Breast epithelium (tissue), 4 donors: ENCODE measurements at regions not wholly inside any gene's neighbourhood (a gene's known extent, or its start where the extent isn't known, plus 50 kb on each side); places are given as distances from the start of the nearest gene placed in this dataset.

Source experiments
- DNase-seq, 2 donors: peaks; one replicate each; pipeline ENCODE4 v3.0.0-alpha.2; 2019; ENCODE audit warnings: low spot score in 2 of 2
- H3K27ac ChIP-seq, 2 donors: fragments of 200-600 bp; sonication (generic) in 1 of 2; one replicate each; pipeline ENCODE4 v1.5.1; 2016 to 2019; ENCODE audit warnings: mild to moderate bottlenecking in 1 of 2
- H3K27me3 ChIP-seq, 2 donors: fragments of 200-600 bp; sonication (generic) in 1 of 2; one replicate each; pipeline versions ENCODE4 v1.5.1 to v1.6.0; 2017 to 2019; ENCODE audit warnings: control low read depth in 1 of 2, mild to moderate bottlenecking in 1 of 2
- H3K36me3 ChIP-seq: fragments of 200-600 bp; one replicate; pipeline ENCODE4 v1.5.1; 2019
- H3K4me1 ChIP-seq, 2 donors: fragments of 200-600 bp; sonication (generic); one replicate each; pipeline ENCODE4 v1.5.1; 2016 to 2019; ENCODE audit warnings: control low read depth in 1 of 2
- H3K4me3 ChIP-seq, 3 donors: fragments of 200-600 bp; sonication (generic); 1 replicate in 2 of 3; 2 replicates in 1 of 3; pipeline ENCODE4 v1.5.1; 2016 to 2019; ENCODE audit warnings: mild to moderate bottlenecking in 3 of 3, moderate library complexity in 2 of 3
- H3K9me3 ChIP-seq, 2 donors: fragments of 200-600 bp; sonication (generic) in 1 of 2; one replicate each; pipeline ENCODE4 v1.5.1; 2016 to 2019; ENCODE audit warnings: control low read depth in 1 of 2
- POLR2A ChIP-seq: fragments of 450-650 bp; IDR thresholded peaks from one replicate; pipeline ENCODE4 v1.6.1; 2016; ENCODE audit warnings: antibody characterized with exemption, mild to moderate bottlenecking, moderate library complexity
- POLR2AphosphoS5 ChIP-seq, 3 donors: sonication (generic); formaldehyde crosslinking; IDR thresholded peaks; one replicate each; pipeline ENCODE4 v1.6.1; 2017; ENCODE audit warnings: antibody characterized with exemption in 3 of 3
- intact Hi-C: fragments of 100-400 bp; cut with DNase I; formaldehyde crosslinking; loops from one replicate; pipeline ENCODE4 v1.15.1; 2023; ENCODE audit warnings: low total_unique reads
- TF ChIP-seq, protein P1 (sequence below), 3 donors: fragments of 450-650 bp; IDR thresholded peaks; one replicate each; pipeline ENCODE4 v1.5.1; 2016 to 2017; ENCODE audit warnings: antibody characterized with exemption in 3 of 3, mild to moderate bottlenecking in 3 of 3, moderate library complexity in 3 of 3

DNA sequence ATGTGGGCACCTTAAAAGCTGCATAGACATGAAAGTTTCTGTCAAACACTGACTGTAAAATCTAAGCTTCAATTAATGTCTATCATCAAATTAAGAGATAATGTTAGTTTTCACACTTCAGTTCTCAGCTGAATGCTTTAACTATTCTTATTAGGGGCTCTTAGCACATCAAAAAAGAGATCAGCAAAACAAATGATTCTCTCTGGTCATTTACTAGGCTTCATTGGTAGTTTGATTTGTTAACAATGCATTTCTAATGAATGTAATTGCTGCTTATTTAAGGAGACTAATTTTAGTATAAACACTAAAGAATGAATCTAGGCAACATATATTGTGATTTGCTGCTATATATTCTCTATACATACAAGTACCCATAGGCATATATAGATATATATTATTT, 1182.0 kb downstream of the MAT2B start:
- no peaks in the 10 kb centered on the region for H3K9me3 ChIP-seq
- TF ChIP-seq POLR2AphosphoS5 (IDR thresholded peaks at IDR 0.05) (no peak), POLR2A (no peak)
- TF ChIP-seq, protein P1, sequence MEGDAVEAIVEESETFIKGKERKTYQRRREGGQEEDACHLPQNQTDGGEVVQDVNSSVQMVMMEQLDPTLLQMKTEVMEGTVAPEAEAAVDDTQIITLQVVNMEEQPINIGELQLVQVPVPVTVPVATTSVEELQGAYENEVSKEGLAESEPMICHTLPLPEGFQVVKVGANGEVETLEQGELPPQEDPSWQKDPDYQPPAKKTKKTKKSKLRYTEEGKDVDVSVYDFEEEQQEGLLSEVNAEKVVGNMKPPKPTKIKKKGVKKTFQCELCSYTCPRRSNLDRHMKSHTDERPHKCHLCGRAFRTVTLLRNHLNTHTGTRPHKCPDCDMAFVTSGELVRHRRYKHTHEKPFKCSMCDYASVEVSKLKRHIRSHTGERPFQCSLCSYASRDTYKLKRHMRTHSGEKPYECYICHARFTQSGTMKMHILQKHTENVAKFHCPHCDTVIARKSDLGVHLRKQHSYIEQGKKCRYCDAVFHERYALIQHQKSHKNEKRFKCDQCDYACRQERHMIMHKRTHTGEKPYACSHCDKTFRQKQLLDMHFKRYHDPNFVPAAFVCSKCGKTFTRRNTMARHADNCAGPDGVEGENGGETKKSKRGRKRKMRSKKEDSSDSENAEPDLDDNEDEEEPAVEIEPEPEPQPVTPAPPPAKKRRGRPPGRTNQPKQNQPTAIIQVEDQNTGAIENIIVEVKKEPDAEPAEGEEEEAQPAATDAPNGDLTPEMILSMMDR (IDR thresholded peaks at IDR 0.05): no peak
- no peaks in the 10 kb centered on the region for H3K36me3 ChIP-seq
- H3K27ac ChIP-seq: no peak overlapping the region
- H3K4me1 ChIP-seq: no peaks in the 10 kb centered on the region
- no peak for DNase-seq
- H3K27me3 ChIP-seq: no peaks in the 10 kb centered on the region
- H3K4me3 ChIP-seq: no peak overlapping the region
- intact Hi-C loops: no loop called here

DNA sequence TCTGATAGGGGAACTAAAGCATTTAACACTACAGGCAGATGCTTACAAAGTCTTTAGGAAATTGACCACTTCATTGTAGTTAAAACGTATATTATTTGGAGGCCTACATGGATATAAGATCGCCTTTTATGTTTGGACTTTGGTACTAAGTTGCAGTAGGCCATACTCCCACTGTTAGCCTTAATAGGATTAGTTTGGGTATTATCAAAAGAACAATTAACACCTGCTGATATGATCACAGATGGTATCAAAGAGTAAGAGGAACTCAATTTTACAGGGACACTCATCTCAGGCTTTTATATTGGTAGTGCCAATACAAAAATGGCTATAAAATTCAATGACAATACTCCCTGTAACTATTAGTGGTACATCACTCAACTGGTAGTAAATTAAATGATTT, 1183.0 kb downstream of the MAT2B start:
- intact Hi-C loops: no loop called here
- TF ChIP-seq POLR2AphosphoS5 (IDR thresholded peaks at IDR 0.05) (no peak), POLR2A (no peak)
- TF ChIP-seq, protein P1 (IDR thresholded peaks at IDR 0.05): no peak
- no peaks in the 10 kb centered on the region for H3K4me1 ChIP-seq
- peaks cover 0 to 2% of the 10 kb centered on the region in 2 donors for H3K9me3 ChIP-seq
- no peak for DNase-seq
- H3K27me3 ChIP-seq: no peaks in the 10 kb centered on the region
- H3K4me3 ChIP-seq: no peak overlapping the region
- no peak overlapping the region for H3K27ac ChIP-seq
- no peaks in the 10 kb centered on the region for H3K36me3 ChIP-seq

DNA sequence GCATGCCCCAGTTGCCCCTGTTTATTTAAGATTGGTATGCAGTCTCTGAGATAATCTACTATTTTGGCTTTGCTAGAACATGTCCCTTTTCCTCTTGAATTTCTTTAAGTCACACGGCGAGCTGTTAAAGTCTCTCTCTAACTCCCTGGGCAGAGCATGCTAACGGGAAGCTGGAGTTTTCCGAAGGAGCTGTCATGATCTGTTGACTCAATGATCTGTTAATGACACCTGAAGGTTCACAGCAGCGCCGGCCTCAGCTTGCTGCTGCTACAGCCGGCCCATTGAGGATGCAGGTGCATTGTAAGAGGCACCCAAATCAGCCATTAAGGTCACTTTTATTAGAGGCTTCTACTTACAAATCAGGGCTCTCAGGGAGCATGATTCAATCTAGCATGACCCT, 1203.4 kb downstream of the MAT2B start:
- TF ChIP-seq POLR2A (no peak), POLR2AphosphoS5 (IDR thresholded peaks at IDR 0.05) (no peak)
- TF ChIP-seq, protein P1 (IDR thresholded peaks at IDR 0.05): no peak
- Histone ChIP-seq H3K4me1 (no peaks in the 10 kb centered on the region), H3K4me3 (no peak overlapping the region), H3K36me3 (no peaks in the 10 kb centered on the region), H3K27ac (no peak overlapping the region), H3K9me3 (no peaks in the 10 kb centered on the region), H3K27me3 (no peaks in the 10 kb centered on the region)
- no peak for DNase-seq
- intact Hi-C loops: no loop called here

DNA sequence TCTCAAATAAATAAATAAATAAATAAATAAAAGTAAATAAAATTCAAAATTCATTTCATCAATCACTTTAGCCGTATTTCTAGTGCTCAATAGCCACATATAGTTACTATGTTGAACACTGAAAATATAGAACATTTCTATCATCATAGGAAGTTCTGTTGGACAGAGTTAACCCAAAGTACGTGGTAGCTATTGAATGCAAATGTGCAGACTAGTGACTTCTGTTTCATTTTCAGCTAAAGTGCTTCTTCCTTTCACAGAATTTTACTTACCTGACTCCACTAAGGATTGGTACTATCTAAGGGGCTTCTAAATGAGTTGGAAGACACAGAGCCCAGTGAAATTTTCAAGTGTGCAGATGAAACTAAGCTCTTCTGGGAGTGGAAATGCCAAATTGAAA, 1208.3 kb downstream of the MAT2B start:
- DNase-seq: no peak
- intact Hi-C loops: no loop called here
- H3K36me3 ChIP-seq: no peaks in the 10 kb centered on the region
- H3K9me3 ChIP-seq: no peaks in the 10 kb centered on the region
- no peak overlapping the region for H3K4me3 ChIP-seq
- TF ChIP-seq, protein P1 (IDR thresholded peaks at IDR 0.05): no peak
- TF ChIP-seq POLR2AphosphoS5 (IDR thresholded peaks at IDR 0.05) (no peak), POLR2A (no peak)
- H3K27ac ChIP-seq: no peak overlapping the region
- H3K27me3 ChIP-seq: no peaks in the 10 kb centered on the region
- H3K4me1 ChIP-seq: no peaks in the 10 kb centered on the region

DNA sequence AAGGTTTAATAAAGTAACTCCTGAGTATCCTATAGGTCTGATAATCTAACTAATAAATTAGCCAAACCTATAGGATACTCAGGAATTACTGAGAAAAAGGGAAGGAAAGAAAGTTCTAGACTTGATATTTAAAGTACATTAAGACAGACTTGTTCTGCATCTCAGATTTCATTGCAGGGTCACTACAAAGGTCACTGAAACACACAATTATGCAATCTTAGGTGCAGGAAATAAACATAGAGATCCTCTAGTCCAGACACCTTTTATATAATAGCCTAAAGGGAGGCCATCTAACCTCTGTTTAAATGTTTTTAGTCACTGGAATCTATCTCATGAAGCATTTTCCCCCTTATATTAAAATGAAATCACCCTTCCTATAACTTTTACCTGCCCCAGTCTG, 1215.7 kb downstream of the MAT2B start:
- Histone ChIP-seq H3K27me3 (no peaks in the 10 kb centered on the region), H3K9me3 (no peaks in the 10 kb centered on the region), H3K4me3 (no peak overlapping the region), H3K36me3 (no peaks in the 10 kb centered on the region), H3K4me1 (no peaks in the 10 kb centered on the region), H3K27ac (no peak overlapping the region)
- intact Hi-C loops: no loop called here
- TF ChIP-seq, protein P1 (IDR thresholded peaks at IDR 0.05): no peak
- no peak for TF ChIP-seq POLR2A
- no peak for TF ChIP-seq POLR2AphosphoS5 (IDR thresholded peaks at IDR 0.05)
- DNase-seq: no peak
